ENCODE measurements at regions not wholly inside any gene's neighbourhood (a gene's known extent, or its start where the extent isn't known, plus 50 kb on each side); places are given as distances from the start of the nearest gene placed in this dataset.

DNA sequence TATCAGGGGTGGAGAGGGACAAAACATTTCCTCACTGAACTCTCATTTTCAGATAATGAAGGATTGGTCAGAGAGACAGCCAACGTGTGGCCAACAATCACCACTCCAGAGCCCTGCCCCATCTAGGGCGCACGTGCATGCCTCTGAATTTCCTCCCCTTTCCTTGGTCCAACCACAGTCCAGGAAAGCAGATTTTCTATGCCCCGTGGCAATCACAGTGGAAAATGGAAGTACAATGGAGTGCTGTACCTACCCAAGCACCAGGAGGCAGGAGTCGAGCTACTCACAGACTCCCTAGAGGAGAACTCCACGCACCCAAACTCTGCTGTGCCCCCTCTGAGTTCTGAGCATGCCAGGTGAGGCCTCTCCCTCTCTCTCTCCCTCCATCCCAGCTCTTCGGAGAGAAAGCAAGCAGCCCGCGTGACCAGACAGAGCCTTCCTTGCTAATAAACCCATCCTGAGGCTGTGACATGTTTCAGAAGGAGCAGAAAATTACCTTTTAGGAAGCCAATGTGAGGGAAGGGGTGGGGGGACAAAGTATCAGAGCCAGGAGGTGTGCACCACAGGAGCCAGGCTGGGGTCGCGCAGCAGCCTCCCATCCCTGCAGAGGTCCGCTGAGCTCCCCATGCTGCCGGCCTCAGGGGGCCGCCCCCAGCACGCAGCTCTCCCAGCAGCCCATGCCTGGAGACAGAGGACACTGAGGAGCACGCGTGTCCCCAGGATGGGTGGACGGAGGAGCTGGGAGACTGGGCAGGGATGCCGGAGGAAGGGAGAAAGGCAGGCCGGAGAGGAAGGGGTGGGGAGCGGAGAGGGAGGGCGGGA, 73.4 kb downstream of the PITPNM2 start:
- no peak for DNase-seq

DNA sequence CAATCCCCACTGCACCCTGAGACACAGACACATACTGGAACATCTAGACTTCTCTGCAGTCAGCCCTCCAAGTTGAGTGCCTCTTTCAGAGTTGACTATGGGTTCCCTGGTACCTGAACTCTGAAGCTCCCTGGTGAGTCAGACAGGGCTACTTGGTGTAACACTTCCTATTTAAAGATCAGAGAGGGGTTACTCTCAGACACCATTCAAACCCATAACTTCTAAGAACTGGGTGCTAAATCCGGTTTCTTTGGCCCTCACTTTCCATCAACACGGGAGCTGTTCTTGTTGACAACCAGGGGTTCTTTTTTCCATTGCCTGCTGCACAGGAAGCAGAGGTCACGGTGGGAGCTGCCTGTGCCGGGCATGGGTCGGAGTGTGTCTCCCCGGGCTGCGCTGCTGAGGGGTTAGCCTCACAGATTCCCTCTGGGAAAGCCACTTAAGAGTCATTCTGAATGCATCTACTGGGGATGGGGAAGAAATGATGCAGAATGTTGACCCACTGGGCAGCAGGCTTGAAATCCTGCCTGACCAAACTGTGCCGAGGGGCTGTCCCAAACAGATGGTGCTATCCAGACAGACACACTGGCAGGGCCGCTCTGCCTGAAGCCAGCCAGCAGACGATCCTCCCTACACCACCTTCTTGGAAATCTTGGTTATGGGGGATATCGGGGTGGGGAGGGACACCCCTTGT, 74.1 kb downstream of the PITPNM2 start:
- DNase-seq, result no peak

DNA sequence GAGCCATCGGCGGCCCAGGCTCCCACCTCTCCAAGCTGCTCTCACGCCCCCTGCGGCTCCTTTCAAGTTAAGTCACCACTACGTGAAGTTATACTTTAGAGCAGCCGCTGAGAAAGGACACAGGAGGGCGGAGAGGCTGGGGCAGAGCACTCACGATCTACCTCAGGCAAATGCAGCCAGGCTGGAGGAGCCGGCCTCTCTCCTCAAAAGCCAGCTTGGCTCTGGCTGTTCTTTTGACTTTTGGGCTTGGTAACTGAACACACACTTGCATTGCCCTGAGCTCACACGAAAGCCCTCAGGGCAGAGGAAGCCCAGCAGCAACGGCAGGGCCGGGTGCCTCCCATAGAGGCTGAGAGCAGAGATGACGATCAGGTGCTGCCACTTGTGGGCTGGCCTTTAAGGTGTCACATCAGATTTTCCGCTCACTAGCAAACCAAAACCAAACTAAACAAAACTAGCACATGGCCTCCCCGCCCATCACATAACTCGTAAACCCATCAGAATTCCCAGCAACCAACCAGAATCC, 75.2 kb downstream of the PITPNM2 start:
- no peak for DNase-seq

DNA sequence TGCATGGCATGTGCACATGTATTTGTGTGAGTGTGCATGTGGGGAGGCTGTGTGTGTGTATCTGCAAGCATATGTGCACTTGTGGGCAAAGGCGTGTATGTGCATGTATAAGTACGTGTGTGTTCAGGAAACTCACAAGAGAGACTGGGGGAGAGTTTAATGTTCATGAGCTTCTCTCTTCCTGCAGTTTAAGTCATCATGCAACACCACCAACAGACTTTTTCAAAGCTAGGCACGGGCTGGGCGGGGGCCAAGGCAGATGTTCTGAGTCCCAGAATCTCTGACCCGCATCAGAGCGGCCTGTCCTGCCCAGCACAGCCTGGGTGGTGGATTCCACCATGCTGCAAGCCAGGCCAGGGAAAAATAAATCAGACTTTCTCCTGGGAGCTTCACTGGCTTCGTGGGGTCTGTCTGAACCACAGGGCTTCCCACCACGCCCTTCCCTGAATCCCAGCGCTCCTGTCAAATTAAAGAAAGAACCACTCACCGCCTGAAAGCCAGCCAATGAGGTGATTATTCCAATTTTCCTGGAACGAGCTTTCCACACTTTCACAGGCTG, 75.7 kb downstream of the PITPNM2 start:
- no peak for DNase-seq

DNA sequence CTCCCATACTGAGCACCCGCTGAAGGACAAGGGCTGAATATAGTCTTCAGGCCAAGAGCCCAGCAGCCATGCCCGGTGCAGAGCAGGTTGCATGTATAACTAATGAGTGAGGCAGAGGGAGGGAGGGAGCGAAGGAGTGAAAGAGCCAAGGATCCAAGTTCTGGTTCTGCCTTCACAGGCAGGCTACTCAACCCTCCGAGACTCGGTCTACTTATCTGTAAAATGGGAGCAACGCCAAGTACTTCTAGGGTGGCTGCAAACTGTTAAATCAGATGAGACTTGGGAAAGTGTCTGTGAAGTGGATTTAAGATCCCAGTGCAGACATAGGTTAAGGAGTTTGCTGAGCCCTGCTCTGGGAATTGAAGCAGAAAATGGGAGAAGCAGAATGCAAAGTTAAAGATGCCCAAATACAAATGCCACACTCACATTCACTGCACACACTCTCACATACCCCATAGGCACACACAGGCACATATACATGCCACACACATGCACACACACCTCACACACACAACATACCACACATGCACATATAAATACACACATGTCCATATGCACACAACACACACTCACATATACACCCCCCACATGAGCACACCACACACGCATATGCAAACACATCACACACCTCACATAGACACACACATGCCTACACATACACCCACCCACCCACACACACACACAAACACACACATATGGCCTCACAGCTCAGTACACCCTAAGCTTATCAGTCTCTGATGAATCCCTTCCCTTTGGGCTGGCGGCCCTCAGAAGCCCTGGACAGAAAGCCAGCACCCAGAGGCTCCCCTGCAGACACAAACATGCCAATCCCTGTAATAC, 76.7 kb downstream of the PITPNM2 start:
- DNase-seq, result no peak

DNA sequence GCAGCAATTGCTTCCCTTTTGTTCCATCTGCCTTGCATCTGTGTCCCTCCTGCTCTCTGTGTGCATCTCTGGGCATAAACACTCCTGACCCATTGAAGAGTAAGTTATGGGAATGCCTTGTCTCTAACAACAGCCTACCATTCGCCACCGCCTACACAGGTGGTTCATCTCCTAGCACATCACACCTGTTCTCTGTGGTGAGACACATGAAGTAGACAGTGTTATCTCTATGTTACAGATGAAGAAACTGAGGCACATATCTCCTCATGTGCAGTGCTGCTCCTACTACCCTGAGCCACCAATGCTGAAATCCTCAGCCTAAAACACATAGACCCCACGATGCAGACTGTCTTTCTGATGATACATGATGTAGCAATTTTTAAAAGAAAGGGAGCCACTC, 77.6 kb downstream of the PITPNM2 start:
- DNase-seq, result no peak

DNA sequence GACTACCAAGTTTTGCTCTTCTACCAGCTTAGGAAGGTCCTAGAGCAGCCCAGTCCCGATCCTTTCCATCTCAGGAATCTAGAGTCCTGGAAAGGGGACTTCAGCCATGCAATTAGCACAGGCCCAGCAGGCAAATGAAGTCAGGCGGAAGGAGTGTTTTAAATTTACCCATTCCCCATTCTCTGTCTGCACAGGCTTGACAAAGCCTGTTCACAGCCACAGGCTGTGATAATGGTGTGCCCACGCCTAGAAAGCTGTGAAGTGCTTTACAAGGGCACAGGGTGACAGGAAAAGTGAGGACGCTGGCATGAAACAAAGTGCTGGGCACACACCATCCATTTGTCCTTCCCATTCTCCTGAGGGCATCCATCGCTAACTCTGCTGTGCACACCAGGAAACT, 79.0 kb downstream of the PITPNM2 start:
- no peak for DNase-seq

DNA sequence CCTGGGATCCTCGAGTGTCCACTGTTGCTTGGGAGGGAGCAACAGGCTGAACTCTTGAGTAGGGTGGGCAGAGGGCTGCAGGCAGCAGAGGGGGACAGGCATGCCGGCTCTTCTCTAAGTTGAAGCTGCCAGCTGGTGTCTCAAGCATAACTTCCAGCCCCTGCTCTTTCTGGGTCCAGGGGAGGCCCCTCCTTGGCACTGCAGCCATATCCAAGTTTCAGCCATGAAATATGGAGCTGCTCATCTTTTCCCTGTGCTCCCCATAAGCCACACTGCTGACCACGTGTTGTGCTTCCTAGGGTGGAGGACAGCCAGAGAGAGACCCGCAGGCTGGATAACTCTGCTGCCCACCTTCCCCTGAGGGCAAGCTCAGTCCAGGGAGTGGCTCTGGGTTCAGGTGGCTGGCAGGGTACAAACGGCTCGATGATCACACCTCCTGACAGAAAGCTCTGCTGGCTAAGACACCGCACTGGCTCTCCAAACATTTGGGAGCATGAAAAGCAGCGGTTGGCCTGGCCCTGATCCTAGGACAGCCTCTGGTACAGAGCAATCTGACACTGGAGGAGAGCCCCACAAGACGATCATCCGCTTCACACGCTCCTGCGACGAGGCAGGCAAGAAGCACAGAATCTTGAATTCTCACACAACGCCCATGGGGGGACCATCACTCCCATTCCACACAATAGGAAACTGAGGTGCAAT, 79.6 kb downstream of the PITPNM2 start:
- no peak for DNase-seq

DNA sequence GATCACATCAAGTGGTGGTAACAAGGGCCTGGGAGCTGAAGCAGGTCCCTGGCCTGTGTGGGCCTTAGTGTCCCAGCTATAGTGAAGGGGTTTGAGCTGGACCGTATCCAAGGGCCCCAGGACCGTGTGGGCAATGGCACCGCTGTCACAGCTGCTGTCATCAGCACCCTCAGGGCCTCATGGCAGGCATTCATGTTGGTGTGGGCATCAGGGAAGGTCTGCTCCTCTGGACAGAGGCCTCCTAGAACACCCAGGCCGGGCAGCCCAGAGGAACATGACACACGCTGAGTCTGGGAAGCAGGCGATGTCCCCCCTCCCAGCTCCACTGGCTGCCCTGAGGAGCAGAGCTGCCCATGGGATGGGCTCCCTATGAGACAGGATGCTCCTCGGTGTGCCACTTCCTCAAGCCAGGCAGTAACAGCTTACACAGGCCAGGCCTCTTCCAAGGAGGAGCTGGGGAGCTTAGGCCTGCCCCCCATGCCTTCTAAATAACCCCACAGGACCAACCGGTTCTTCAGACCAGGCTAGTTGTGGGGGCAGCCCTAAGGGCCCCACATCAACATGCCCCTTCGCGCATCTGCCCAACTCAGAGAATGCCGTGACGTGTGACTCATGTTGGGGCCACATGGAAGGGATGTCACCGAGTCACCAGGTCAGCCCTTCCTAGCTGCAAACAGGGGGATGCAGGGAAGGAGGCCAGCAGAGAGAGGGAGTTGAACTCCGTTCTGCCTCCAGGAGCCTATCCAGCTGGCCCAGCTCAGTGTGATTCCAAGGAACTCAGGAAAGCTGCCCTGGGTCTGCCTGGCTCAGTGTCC, 80.4 kb downstream of the PITPNM2 start:
- peak in 2 of 4 experiments; percentile 11 to 13 for DNase-seq

DNA sequence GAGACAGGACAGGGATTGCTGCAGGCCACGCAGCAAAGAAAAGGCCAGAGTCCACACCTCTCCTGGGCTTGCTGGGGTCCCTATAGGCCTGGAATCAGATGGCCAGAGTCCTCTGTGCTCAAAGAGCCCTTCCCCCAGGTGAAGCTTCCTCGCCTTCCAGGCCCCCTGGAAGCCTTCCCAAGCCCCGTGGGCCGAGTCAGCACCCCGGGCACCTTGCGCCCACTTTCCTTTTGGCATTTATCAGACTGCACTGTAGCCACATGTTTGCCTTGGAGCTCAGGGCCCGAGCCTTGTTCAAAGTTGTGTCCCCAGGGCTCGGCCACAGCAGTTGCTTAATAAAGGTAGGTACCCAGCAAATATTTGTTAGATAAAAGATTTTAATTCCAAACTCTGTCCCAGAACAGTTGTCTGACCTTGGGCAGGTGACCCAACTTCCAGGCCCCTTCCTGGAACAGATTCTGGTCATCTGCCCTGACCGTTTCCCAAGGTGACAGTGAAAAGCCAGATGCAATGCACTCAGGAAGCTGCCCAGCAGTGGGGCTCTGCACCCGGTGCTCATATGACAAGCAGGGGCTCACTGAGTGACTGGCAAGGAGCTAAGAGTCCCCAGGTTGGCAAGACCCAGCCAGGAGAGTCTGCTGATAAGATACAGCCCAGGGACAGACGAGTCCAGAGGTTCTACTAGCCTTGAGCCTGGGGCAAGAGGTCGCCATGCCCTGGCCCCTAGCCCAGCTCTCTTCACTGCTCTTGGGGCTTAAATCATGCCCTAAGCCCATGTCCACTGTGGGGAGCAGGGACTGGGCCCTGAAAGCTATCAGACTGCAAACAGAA, 81.2 kb downstream of the PITPNM2 start:
- no peak for DNase-seq

DNA sequence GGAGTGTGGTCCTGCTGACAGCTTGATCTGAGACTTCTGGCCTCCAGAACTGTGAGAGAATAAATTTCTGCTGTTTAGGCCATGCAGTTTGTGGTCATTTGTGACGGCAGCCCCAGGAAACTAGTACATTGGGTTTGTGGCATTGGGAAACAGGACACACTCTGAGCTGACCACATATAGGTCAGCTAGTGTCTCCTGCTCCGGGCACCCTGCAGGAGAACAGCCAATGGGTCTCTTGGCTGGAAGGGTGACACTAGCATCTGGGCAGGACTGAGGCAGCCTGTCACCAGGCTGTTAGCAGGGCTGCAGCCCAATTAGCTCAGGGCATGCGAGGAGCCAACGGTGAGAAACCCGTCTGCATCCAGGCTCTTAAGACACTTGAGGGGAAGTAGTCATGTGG, 83.2 kb downstream of the PITPNM2 start:
- DNase-seq, result peak; percentile 22 to 61 (median 40)

DNA sequence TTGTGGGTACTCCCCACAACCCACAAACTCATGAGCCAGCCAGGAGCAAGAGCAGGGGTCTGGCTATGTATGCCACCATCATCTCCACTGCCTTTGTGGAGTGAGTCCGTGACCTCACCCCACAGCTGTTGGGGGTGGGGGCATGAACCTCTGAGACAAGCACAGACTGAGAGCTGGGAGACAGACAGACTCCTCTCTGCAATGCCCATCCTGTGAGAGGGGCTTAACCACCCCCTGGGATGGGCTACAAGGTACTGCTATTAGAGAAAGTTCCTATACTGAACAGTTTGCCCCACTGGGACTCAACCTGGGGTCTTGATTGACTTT, 84.5 kb downstream of the PITPNM2 start:
- no peak for DNase-seq

DNA sequence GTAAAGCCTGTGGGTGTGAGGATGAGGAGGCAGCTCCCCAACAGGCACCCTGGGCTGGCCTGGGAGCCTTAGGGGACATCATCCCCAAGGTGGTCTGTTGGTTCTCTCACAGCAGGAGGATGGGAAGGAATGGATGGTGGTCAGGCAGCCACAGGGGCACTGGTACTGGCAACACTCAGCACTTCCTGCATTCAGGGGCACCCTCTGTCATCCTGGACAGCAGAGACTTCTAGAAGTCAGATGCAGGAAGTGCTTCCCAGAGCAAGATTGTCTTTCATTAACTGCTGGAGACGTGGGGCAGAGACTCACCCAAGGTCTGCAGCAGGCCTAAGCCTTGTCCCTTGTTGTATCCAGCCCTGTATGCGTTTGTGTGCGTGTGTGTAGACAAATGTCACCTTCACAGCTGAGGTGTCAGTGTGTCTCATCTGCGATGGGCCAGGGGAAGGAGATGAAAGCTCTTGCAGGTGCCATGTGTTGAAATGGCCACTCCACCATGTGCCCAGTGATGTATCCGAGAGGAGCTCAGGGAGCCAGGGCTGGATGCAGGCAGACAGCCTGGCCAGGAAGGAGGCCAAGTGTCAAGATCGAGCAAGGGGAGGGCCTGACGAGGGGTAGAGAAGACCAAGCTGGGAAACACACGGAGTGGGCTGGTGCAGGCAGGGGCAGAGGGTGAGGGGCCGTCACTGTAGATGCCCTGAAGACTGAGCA, 85.1 kb downstream of the PITPNM2 start:
- peak in 3 of 4 experiments; percentile 32 to 43 (median 41) for DNase-seq

DNA sequence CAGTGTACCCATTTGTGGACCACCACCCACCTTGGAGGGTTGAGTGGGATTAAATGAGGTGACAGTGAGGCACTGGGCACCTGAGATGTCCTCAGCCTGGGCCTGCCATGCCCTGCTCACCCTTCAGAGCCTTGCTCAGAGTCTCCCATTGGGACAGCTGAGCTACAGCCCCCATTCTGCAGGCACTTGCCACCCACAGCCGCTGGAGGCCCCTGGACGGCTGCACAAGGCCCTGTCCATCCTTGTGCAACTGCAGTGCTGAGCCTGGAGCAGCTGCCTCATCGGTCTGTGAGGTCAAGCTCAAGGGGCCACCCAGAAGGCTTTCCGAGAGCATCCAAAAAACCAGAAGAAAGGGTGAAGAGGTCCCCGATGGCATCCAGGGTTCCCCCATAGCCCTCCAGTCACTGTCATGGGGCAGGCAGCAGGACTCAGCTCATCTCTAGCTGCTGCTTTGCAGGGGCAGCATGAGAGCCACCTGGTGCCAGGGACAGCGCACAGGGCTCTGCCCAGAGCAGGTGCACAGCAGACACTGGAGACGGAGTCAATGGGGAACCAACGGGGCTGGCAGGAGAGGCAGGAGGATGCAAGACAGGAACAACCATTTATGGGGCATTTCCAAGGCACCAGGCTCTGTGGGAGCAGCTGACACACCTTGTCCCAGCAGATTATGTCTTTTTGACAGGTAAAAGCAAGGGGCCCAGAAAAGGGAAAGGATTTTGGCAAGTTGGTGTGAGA, 84.6 kb downstream of the ARL6IP4 start:
- no peak for DNase-seq

DNA sequence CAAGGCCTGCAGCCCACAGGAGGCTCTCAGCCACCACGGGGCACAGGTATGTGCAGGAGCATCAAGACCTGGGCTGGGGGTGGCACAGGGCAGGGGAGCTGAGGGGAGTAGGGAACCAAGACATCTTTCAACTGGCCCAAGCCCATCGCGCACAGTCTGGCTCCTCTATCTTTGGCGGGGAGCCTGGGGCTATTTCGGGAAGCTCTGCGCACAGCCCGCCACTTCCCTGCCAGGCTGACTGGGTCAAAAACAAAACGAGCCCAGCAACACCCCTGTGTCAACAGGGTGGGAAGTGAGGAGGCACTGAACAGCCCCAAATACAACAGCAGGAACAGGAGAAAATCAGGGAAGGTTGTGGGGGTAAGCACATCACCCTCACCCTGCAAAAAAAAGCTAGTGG, 83.9 kb downstream of the ARL6IP4 start:
- peak; percentile 54 to 65 (median 58) for DNase-seq

DNA sequence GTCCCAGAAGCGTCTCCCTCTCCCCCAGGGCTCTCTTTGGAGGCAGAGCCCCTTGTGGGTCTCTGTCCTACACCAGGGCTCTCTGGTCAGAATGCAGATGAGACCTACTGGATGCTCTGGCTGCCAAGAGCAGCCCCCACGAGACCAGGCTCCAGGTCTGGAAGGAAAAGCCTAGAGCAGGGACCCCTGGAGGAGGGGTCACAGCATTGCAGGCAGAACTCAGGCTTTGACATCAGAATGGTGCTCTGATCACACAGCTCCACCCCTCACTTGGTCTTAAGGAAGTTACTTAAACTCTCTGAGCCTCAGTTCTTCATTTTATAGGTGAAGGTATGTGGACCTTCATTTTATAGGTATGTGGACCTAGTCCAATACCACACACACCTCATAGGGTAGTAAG, 83.1 kb downstream of the ARL6IP4 start:
- DNase-seq, result peak; percentile 31 to 61 (median 46)

DNA sequence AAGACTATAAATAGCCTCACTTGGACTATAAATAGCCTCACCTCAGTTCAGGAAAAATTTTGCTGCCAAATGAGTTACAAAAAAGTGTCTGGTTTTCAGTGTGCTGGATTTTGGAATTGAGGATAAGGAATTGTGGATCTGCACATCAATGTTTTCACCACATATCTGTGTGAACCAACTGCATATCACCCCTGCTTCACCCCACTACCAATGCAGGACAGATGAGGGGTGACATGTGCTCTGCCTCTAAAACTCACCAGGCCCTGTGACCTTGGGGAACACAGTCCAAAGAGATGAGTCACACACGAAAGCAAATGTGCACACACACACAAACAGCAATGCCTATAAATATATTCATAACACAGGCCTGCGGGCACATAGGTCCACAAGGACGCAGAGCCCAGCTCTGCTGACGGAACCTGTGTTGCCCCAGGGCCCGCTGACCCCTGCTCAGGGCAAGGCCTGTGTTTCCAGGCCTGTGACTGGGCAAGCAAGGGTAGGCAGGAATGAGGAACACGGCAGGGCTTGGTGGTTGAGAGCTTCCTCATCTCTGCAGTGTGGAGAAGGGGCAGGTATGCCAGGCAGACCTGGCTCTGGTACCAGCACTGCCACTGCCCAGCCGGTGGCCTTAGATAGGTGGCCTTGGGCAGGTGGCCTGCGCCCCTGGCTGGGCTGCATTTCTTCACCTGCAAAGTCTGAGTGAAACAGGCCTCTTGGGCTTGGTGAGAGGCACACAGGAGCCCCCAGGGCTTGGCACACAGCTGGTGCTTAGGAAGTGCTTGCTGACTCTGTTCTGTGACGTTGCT, 82.4 kb downstream of the ARL6IP4 start:
- DNase-seq, result peak; percentile 74 to 89 (median 80)

All from suppressor macrophage (primary cell).